Large intestine (tissue), 3 donors: ENCODE measurements at regions not wholly inside any gene's neighbourhood (a gene's known extent, or its start where the extent isn't known, plus 50 kb on each side); places are given as distances from the start of the nearest gene placed in this dataset.

Experiments
- DNase-seq, 2 donors: peaks; one replicate each; pipeline versions ENCODE4 v3.0.0 to v3.0.0-alpha.2; 2013
- H3K27ac ChIP-seq: one replicate; pipeline ENCODE4 v1.5.1; 2013; ENCODE audit warnings: low read length
- H3K27me3 ChIP-seq: 2 replicates; pipeline ENCODE4 v1.6.1; 2013; ENCODE audit warnings: low read length; ENCODE audit not compliant: control insufficient read depth, insufficient read depth
- H3K36me3 ChIP-seq: 2 replicates; pipeline ENCODE4 v1.6.1; 2013; ENCODE audit warnings: low read length; ENCODE audit not compliant: control insufficient read depth, insufficient read depth
- H3K4me1 ChIP-seq: one replicate; pipeline ENCODE4 v1.6.1; 2013; ENCODE audit warnings: low read length; ENCODE audit not compliant: control insufficient read depth, insufficient read depth
- H3K4me3 ChIP-seq: one replicate; pipeline ENCODE4 v1.5.1; 2013; ENCODE audit warnings: low read length
- H3K9me3 ChIP-seq: one replicate; pipeline ENCODE4 v1.6.1; 2013; ENCODE audit warnings: mild to moderate bottlenecking, low read depth, low read length, moderate library complexity; ENCODE audit not compliant: control insufficient read depth
- WGBS: methylation state at CpG from one replicate; pipeline ENCODE4 v1.1.5; 2013; ENCODE audit warnings: low lambda C conversion rate; ENCODE audit not compliant: insufficient coverage; 5-methylcytosine and 5-hydroxymethylcytosine counted together

DNA sequence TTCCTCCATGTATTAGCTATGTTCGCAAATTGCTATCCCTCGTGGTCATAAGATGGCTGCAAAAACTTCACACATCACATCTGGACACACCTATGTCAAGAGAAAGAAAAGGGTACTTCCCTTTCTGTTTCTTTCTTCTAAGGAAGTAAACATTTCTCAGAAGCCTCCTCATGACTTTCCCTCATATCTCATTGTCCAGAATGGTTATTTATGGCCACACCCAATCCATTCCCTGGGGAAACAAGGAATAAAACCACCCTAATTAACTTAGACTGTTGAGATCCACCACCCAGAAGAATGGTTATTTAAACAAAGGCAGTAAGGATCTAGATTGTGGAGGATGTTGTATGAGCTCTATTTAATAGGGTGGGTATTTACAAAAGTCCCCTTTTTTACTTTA is 160.8 kb upstream of the LNX1 start:
- DNase-seq = no peak
- no peaks in the 10 kb centered on the region for H3K36me3 ChIP-seq
- peaks cover 6% of the 10 kb centered on the region for H3K9me3 ChIP-seq
- WGBS = no CpG with 5 or more reads among the region's 2 CpGs
- H3K27me3 ChIP-seq = peaks cover 3% of the 10 kb centered on the region
- no peak overlapping the region for H3K27ac ChIP-seq
- no peak overlapping the region for H3K4me3 ChIP-seq
- H3K4me1 ChIP-seq = no peaks in the 10 kb centered on the region

DNA sequence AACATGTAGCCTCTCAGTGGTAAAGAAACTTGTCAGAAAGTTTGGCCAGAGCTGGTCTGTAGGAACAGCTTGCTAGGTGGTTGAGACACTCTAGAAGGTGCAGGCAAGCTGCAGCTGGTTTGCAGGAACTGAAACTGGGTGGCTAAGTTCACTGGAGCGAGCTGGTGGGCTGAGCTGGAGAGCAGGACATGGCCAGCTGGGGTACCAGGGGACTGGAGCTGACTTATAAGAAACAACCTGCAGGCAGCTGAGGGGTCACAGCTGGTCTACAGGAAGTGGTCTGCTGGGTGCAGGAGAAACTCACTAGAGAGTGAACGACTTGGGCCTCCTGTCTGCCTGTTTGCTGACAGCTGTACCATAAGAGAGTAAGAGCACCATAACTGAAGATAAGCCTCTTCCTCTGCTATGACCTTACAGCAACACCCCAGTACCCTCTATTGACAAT is 157.1 kb upstream of the LNX1 start:
- no peak for DNase-seq
- no peak overlapping the region for H3K27ac ChIP-seq
- no peak overlapping the region for H3K4me3 ChIP-seq
- WGBS = no CpG with 5 or more reads among the region's 2 CpGs
- no peaks in the 10 kb centered on the region for H3K9me3 ChIP-seq
- peaks cover 3% of the 10 kb centered on the region for H3K27me3 ChIP-seq
- no peaks in the 10 kb centered on the region for H3K4me1 ChIP-seq
- H3K36me3 ChIP-seq = no peaks in the 10 kb centered on the region

DNA sequence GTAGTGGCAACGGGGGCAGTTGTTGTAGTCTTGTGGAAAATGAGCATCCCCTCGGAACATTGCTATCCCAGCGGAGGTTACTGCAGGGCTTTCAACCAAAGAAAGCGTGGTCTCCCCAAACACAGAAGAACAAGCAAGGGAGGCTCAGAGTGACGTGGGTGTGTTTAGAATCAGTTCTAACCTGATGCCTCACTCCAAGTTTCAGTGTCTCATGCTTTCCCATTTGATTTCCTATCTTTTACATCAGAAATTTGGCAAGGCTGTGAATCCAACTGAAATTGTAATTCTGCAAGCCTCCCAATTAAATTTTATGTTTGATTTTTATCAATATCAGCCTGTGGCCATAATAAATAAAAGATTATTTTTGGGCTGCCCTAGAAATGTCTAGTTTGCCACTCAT is 156.1 kb upstream of the LNX1 start:
- 69% methylated on average over 2 of the region's 5 CpGs for WGBS

DNA sequence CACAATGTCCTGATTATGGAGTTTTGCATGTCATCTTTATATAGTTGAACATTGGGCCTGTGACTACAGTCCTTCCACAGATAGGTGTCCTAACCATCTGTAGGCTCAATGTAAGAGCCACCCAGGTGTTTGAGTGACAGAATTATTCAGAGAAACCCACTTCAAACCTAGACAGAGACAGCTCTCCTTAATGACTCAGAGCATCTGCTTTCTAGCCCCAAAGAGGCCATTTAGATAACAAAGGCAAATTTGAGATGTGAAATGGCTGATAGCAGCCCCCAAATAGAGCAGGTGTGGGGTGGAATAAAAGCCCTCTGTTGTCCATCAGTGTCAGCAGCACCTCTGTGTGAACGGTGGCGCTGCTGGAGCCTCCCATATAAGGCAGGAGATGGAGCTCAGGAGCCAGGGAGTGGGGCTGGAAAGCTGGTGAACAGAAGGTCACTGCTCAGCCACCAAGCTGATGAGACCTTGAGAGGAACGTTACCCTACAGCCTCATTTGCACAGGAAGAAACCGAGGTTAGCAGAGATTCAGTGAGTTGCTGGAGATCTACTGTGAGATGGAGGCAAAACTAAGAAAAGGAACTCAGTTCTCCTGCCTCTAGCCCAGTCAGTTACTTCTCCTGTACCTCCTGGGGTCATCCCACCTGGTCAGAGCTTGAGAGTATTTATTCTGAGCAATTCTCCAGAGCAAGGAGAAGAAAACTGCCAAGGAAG is 153.3 kb upstream of the LNX1 start:
- H3K27ac ChIP-seq = no peak overlapping the region
- no peaks in the 10 kb centered on the region for H3K4me1 ChIP-seq
- no peaks in the 10 kb centered on the region for H3K27me3 ChIP-seq
- no peaks in the 10 kb centered on the region for H3K9me3 ChIP-seq
- no CpG with 5 or more reads among the region's 4 CpGs for WGBS
- no peaks in the 10 kb centered on the region for H3K36me3 ChIP-seq
- H3K4me3 ChIP-seq = no peak overlapping the region
- DNase-seq = no peak

More for the DNA sequence above, 156.1 kb upstream of the LNX1 start:
- Histone ChIP-seq H3K9me3 (no peaks in the 10 kb centered on the region), H3K27me3 (peaks cover 3% of the 10 kb centered on the region), H3K4me1 (no peaks in the 10 kb centered on the region), H3K4me3 (no peak overlapping the region), H3K36me3 (no peaks in the 10 kb centered on the region), H3K27ac (no peak overlapping the region)
- DNase-seq = no peak

DNA sequence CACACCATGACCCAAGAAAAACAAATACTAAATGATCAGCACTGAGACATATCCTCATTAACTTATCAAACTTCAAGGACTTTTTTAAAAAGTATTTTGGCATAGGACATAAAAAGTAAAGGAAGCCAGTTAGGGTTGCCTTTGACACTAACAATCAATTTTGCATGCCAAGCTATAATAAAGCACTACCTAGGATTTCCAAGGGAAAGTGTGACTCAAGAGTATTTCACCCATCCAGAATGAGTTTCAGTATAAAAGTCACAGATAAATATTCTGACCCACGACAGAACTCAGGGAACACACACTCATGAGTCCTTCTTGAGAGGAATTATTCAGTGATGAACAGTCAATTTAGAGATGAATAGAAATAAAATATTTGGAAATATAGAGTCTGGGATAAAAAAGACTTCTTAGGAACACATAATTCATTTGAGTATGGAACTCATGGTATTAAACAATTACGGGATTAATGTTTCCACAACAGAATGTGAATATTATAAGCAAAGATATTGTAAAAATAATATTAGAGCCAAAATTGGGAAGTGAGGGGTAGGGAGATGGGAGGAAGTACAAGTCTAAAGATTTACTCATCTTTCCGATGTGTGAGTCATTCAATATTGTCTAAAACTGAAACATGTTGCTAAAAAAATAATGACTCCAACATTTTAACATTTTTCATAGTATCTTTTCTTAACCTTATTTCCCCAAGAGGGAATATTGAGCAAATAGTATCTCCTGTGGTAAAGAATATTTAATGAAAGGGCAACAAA is 143.5 kb upstream of the LNX1 start:
- H3K4me3 ChIP-seq = no peak overlapping the region
- WGBS = 62% methylated on average over 3 of the region's 3 CpGs
- H3K27ac ChIP-seq = no peak overlapping the region
- H3K9me3 ChIP-seq = no peaks in the 10 kb centered on the region
- no peak for DNase-seq
- H3K36me3 ChIP-seq = no peaks in the 10 kb centered on the region
- H3K4me1 ChIP-seq = no peaks in the 10 kb centered on the region
- H3K27me3 ChIP-seq = no peaks in the 10 kb centered on the region

DNA sequence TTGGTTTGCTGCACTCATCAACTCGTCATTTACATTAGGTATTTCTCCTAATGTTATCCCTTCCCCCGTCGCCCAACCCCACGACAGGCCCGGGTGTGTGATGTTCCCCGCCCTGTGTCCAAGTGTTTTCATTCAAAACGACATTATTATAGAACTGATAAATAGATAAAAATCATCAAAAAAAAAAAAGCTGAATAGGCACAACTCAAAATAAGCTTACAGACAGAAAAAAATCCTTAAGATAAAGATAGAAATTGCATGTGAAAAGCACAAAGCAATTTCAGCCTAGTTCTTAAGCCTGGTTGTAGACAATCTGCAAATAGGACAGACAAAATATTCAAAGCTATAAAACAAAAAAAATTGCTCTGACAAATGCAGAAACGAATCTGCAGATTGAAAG is 142.9 kb upstream of the LNX1 start:
- no peaks in the 10 kb centered on the region for H3K9me3 ChIP-seq
- no peaks in the 10 kb centered on the region for H3K27me3 ChIP-seq
- 85% methylated on average over 7 of the region's 8 CpGs for WGBS
- no peaks in the 10 kb centered on the region for H3K4me1 ChIP-seq
- no peak for DNase-seq
- no peak overlapping the region for H3K4me3 ChIP-seq
- H3K36me3 ChIP-seq = no peaks in the 10 kb centered on the region
- H3K27ac ChIP-seq = no peak overlapping the region

DNA sequence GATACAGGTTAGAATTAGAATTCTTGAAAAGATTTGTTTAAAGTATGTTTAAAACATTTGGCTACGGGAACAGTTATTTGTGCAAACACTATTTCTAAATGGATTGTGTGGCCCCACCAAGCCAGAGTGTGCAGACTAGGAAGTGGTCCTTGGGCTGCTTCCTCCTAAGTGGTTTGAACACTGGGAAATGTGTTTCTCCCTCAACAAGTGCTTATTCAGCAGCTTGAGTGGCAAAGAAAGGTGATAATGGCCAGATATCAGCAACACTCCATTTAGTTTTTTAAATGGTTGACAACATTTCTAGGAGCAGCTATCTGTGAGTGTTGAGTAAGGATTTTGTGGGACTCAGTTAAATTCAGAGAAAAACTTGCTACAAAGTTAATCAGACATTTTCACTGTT is 141.4 kb upstream of the LNX1 start:
- no CpG with 5 or more reads among the region's 1 CpG for WGBS
- Histone ChIP-seq H3K4me1 (no peaks in the 10 kb centered on the region), H3K27ac (no peak overlapping the region), H3K27me3 (no peaks in the 10 kb centered on the region), H3K4me3 (no peak overlapping the region), H3K9me3 (no peaks in the 10 kb centered on the region), H3K36me3 (no peaks in the 10 kb centered on the region)
- DNase-seq = no peak

DNA sequence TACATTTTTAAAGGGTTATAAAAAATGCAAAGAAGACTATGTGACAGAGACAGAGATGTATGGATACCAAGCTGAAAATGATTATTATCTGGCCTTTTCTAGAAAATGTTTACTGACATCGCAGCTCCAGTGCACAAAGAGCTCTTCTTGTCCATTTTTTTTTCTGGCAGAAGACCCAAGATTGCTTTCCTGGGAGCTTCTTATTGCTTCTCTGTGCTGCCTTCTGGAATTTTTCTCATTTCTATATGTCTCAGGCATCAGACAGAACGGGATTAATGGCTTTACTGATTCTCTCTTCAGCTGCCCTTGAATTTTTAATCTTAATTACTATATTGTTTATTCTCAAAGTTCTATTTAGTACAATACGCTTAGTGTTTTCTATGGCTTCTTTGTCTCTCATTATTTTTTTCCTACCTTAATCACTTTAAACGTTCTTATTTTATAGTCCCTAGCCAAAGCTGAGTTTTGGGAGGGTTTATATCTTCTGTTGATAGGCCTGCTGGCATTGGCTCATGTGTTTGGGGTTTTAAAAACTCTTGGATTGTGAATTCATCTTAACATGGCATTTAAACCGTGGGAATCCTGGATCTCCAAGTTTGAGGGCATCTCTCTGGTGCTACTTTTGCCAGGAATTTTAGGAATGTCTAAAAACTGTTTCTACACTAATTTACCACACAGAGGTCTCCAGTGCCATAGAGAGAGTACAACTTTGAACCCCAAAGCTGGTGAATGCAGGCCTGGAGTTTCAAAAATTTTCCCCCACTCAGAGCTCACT is 138.9 kb upstream of the LNX1 start:
- WGBS = 68% methylated on average over 3 of the region's 5 CpGs
- H3K4me1 ChIP-seq = no peaks in the 10 kb centered on the region

DNA sequence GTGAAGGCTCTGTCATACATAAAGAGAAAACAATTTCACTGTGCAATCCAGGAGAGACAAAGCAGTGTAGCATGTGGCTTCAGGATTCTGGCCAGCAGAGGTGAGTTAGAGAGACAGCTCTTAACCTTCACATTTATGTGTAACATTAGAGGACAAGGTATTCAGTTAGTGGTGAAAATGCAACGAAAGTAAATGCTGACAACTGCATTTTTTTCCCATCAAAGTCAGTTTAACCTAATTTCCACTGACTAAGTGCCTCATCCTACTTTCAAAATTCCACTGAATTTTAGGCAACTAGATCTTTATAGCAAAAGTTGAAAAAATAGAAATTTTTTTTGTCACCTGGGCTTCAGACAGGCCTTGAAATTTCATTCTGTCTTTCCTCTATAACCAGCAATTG is 130.8 kb upstream of the LNX1 start:
- H3K27ac ChIP-seq = no peak overlapping the region
- H3K27me3 ChIP-seq = no peaks in the 10 kb centered on the region
- H3K36me3 ChIP-seq = no peaks in the 10 kb centered on the region
- H3K9me3 ChIP-seq = no peaks in the 10 kb centered on the region
- no peak overlapping the region for H3K4me3 ChIP-seq
- H3K4me1 ChIP-seq = no peaks in the 10 kb centered on the region
- no peak for DNase-seq
- WGBS = 100% methylated on average over 1 of the region's 1 CpG

More for the DNA sequence above, 138.9 kb upstream of the LNX1 start:
- no peak for DNase-seq
- no peaks in the 10 kb centered on the region for H3K36me3 ChIP-seq
- H3K9me3 ChIP-seq = no peaks in the 10 kb centered on the region
- H3K27ac ChIP-seq = no peak overlapping the region
- H3K27me3 ChIP-seq = no peaks in the 10 kb centered on the region
- H3K4me3 ChIP-seq = no peak overlapping the region

DNA sequence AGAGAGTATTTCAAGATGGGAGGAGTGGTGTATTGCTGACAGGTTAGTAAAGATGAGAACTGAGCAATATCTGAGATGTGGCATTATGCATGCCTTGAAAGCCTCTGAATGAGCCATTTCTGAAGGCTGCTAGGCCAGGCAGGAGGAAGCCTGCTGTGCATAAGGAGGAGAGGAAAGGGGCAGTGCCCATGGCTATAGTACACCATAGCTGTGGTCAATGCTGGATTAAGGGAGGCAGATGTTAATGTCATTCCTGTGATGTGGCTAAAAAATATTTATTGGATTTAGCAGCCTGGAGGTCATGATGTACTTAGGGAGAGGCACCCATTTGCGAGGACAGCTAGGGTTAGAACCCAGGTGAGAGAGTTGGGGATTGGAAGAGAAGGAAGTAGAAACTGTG is 130.0 kb upstream of the LNX1 start:
- no peaks in the 10 kb centered on the region for H3K36me3 ChIP-seq
- no peak overlapping the region for H3K27ac ChIP-seq
- 100% methylated on average over 1 of the region's 1 CpG for WGBS
- H3K4me1 ChIP-seq = no peaks in the 10 kb centered on the region
- no peak for DNase-seq
- H3K9me3 ChIP-seq = no peaks in the 10 kb centered on the region
- H3K4me3 ChIP-seq = no peak overlapping the region
- H3K27me3 ChIP-seq = no peaks in the 10 kb centered on the region
